Right ventricle myocardium superior (tissue), 1 donor: ENCODE measurements at regions not wholly inside any gene's neighbourhood (a gene's known extent, or its start where the extent isn't known, plus 50 kb on each side); places are given as distances from the start of the nearest gene placed in this dataset.
A peak's percentile ranks its signal among the peaks of the same experiment; 100 is the strongest.

Experiments
- ATAC-seq: fragments of 200-7000 bp; cut with Tn5 transposase; one replicate; pipeline ENCODE4 v1.9.1; 2020; ENCODE audit warnings: mild to moderate bottlenecking; ENCODE audit not compliant: poor library complexity
- DNase-seq: peaks from one replicate; pipeline ENCODE4 v3.0.0-alpha.2; 2020
- intact Hi-C: fragments of 100-400 bp; cut with DNase I; formaldehyde crosslinking; loops from one replicate; pipeline ENCODE4 v1.11.2; 2022
- donor health status: DM: no; HTN: yes; CAD: no; lungs with severe emphysema.

DNA sequence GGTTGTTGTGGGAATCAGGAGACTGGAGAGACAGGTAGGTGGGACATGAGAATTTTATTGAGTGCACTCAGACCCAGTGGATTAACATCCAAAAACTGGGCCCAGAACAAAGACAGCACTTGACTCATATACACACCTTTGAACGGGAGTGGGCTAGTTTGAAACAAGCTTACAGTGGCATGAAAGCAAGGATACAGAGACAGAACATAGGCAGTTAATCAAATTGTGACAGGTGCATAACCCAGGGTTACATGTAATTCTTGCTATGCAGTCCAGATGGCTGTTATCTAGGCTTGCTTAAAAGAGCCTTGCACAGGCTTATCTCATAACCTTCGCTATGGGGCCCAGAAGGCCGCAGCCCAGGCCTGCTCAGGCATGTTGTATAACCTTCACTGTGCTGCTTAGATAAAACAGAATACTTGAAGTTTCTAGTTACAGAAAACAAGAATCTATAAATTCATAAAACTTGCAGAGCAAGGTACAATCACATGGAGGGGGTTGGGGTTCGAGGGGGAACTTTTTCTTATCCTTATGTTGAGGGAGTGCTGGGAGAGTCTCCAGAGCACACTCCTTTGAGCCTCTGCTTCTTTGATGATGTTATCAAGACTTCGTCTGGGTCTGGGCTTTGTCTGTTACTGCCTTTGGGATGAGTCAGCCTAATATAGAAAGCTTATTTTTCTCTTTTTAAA, 81.7 kb downstream of the TNFAIP2 start:
- ATAC-seq (no peak), DNase-seq (no peak)
- intact Hi-C loops: no loop called here

DNA sequence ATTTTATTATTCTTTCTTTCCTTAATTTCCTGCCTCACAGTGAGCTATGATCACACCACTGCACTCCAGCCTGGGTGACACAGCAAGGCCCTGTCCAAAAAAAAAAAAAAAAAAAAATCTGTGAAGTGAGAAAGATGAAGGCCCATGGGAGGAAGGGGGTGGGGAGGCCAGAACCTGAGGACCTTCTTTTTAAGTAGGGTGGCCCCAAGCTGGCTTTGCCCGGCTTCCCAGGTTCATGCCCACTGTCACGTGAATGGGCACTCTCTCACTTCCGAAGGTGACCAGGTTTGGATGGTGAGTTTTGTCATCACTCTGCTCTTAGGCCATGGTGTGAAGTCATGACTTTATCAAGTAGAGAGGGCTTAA, 82.3 kb downstream of the TNFAIP2 start:
- no peak for ATAC-seq
- DNase-seq: no peak
- intact Hi-C loops: no loop called here

DNA sequence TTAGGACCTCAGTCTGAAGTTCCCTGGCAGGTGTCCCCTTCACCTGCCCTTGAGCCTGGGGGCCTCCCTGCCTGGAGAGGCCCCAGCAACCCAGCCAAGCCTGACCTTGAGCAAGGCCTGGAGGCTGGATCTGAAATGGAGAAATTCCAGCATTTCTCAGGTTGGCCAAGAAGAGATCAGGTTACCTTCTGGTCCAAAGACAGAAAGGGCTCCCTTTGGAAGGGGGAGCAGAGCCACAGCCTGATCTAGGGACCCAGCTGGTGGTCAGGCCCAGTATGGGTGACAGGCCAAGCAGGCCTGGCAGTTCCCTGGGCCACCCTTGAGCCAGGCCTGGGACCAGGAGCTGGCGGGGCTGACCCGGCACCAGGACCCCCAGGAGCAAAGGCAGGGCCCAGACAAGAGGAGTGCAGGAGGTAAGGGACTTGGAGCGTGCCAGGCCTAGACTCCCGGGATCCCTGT, 82.8 kb downstream of the TNFAIP2 start:
- ATAC-seq (peak; percentile 9), DNase-seq (no peak)
- intact Hi-C loops: no loop called here

DNA sequence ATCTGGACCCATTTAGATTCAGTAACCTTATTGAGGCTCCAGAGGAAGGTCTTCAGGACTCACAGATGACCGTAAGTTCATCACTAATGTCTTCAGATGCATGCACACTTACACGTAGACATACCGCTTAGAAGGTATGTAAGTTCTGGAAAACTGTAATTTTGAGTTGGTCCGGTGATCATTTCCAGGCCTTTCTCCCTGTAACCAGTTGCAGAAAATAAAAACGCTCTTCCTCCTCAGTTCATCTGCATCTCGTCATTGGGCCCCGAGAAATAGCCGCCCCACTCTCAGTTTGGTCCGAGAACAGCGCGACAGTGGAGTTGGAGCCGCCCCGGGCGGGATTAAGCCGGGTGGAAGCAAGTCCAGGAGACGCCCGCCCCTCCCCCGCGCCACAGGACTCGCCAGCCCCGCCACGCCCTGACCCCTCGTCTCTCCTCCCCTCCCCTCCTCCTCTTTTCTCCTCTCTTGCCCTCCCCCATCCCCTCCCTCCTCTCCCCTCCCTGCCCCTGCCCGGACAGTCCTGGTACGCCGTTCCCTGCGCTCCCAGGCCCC, 83.7 kb downstream of the TNFAIP2 start:
- ATAC-seq (peak; percentile 89), DNase-seq (peak; percentile 92)
- intact Hi-C loops: no loop called here

DNA sequence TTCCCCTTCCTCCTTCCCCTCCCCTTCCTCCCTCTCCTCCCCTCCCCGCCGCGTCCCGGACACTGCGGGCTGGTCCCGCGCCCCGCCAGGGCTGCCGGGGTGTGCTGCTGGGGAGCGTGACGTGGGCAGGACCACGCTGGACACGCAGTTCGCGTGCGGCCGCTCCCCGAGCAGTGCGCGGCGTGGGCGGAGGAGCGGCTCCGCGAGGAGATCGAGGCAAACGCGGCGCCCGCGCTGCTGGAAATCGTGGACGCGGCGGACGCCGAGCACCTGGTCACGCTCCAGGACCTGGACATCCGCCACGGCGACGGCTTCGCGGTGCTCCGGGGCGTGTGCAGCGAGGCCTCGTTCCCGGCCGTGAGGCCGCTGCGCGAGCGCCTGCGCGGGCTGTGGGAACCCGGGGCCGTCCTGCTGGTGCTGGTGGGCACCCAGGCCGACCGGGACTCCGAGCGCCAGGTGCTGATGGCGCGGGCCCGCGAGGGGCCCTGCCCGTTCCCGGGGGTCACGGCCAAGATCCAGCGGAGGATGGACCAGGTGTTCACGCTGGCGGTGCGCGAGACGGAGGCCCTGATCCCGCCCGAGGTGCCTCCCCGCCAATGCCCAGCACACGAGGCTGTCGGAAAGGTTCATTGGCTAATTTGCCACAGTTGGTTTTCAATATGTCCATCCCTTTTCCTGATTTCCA, 84.3 kb downstream of the TNFAIP2 start:
- DNase-seq (peak; percentile 67), ATAC-seq (peak; percentile 75)

DNA sequence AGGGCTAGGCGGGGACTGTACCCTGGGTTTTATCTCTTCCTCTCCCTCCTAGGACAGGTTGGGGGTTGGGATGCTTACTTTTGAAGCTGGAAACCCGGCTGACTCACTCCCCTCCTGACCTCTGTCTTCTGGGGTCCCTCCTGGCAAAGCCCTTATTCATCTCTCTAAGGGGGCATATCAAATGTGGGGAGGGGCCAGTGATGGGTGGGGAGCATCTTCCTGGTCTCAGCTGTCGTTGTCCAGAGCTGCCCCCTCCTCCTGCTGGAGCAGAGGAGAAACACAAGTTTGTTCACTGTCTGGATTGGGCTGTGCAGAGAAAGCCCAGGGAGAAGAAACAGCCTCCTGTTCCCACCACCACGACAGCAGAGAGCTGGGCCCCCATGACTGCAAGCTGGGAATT, 85.8 kb downstream of the TNFAIP2 start:
- intact Hi-C loops: no loop called here
- ATAC-seq (no peak), DNase-seq (no peak)

More for the DNA sequence above, 84.3 kb downstream of the TNFAIP2 start:
- intact Hi-C loops: no loop called here

DNA sequence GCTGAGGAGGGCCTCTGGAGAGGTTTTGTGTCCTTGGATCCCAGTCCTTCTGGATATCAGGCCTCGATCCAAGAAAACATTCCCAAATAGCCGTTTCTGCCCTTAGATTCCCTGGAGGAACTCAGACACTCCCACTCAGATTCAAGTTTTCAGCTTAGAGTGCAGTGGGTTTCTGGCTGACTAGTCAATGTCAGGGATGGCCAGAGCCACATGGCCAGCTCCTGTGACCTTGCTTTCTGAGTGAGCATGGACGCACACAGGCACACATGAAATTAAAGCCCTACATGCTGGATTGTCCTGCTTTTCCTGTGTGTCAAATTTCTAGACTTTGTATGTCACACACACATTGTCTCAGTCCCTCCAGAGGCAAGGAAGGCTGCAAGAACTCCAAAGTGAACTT, 86.2 kb downstream of the TNFAIP2 start:
- intact Hi-C loops: no loop called here

DNA sequence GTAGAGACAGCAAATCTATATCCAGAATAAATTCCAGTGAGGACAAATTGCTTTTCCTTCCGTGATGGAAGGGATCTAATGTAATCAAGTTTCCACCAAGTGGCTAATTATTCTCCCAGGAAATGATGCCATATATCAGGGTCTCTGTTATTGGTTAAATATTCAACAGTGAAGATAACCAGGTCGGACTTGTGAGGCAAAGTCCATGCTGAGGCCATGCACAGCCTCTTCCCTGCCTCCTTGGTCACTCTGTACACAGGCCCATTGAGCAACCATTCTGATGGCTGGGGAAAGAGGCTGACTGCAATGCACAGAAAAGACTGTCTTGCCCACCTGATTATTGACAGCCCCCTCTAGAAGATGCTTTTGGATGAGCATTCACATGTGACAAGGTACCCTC, 90.1 kb downstream of the TNFAIP2 start:
- no peak for ATAC-seq
- intact Hi-C loops: no loop called here

More for the DNA sequence above, 86.2 kb downstream of the TNFAIP2 start:
- ATAC-seq: no peak
- no peak for DNase-seq

DNA sequence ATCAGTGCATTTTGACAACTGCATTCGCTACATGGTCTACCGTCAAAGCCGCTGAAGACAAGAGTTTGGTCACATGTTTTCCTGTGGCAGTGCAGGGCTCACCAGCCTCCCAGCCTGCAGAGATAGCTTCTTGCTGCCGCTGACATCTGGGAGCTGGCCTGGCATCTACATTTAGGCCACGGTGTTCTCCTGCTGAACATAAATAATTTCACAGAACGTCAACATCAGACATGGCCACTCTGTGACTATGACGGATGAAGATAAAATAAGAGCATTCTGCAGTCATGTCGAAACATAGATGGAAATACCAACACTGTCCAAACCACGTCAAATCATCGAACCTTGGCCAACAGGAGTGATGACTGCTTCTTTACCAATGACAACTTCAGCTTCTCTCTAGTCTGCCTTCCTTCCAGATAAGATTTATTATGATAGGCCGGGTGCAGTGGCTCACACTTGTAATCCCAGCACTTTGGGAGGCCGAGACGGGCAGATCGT, 91.2 kb downstream of the TNFAIP2 start:
- DNase-seq: no peak
- intact Hi-C loops: no loop called here
- no peak for ATAC-seq

More for the DNA sequence above, 90.1 kb downstream of the TNFAIP2 start:
- no peak for DNase-seq

DNA sequence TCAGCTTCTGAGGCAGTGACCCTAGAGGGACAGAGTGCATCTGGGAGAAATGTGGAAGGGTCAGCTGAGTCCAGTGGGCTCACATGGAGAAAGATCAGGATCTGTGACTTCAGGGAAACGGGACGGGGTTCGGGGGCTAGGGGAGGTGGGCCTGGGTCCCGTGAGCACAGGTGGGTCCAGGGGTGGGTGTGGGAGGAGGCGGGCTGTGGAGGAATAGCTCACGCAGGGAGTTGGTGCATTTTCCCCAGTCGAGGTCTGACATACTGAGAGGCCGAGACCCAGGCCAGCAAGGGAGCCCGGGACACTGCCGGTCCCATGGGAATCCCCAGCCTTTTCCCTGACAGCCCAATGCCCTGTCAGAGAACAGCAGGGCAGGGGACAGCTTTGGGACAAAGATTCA, 93.1 kb downstream of the TNFAIP2 start:
- DNase-seq: no peak
- no peak for ATAC-seq
- intact Hi-C loops: no loop called here

DNA sequence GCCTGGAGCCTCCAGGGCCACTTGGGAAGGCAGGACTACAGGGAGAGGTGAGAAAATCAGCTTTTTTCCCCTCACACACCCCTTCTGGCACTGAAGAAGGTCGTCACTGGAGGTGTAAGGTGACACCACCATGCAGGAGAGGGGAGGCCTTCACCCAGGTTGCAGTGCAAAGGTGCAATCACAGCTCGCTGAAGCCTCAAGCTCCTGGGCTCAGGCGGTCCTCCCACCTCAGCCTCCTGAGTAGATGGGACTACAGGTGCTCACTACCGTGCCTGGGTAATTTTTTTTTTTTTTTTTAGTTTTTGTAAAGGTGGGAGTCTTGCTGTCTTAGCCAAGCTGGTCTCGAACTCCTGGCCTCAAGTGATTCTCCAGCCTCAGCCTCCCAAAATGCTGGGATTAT, 93.6 kb downstream of the TNFAIP2 start:
- ATAC-seq: no peak

DNA sequence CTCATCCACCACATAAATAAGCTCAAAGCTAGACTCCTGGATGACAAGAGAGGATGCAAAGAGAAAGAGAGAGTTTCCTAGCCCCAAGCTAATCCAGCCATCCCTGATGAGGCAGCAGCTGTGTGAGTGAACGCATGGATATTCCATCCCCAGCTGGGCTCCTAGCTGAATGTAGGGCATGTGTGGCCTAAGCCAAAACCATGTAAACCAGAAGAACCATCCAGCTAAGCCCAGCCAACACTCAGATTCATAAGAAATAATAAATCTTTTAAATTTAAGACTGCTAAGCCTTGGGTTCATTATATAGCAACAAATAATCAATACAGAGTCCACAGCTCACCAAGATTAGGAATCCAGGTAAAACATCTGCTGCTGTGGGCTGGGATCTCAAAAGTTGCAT, 94.3 kb downstream of the TNFAIP2 start:
- DNase-seq (no peak), ATAC-seq (no peak)
- intact Hi-C loops: no loop called here

More for the DNA sequence above, 93.6 kb downstream of the TNFAIP2 start:
- no peak for DNase-seq
- intact Hi-C loops: no loop called here

DNA sequence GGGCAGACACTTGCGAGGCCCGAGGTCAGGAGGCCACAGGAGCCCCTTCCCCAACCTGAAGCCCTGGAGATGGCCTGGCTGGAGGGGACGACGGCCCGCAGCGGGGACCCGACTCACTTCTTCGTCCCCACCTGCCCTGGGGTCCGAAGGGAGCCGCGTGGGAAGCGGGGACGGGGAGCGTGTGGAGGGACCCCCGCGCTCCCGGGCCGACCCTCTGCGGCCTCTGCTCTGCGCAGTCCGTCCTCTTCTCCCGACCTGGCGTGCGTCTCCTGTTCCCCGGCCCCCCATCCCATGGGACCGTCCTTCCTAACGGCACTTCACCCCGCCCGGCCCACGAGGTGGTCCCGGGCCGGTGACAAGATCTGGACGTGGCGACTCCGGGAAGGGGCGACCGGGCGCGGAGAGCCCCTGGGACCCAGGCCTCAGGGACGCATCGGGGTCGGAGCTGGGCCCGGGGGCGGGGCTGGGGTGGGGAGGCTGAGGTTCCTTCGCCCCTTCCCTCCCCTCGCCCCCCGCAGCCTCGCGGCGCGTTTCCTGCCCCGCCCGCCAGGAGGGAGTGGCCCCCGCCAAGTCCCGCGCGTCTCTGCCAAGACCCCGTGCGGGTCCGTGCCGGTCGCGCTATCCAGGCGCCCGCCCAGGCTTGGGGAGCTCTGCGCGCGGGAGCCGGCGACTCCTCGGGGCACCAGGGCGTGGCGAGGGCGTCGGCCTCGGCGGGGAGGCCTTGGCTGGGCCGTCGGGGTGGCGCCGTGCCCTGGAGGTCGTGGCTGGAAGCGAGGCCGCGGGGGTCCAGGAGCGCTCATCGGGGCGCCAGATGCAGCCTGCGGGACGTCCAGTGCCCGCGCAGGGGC, 97.1 kb downstream of the TNFAIP2 start:
- intact Hi-C loops: no loop called here
- ATAC-seq (peak; percentile 25), DNase-seq (no peak)

DNA sequence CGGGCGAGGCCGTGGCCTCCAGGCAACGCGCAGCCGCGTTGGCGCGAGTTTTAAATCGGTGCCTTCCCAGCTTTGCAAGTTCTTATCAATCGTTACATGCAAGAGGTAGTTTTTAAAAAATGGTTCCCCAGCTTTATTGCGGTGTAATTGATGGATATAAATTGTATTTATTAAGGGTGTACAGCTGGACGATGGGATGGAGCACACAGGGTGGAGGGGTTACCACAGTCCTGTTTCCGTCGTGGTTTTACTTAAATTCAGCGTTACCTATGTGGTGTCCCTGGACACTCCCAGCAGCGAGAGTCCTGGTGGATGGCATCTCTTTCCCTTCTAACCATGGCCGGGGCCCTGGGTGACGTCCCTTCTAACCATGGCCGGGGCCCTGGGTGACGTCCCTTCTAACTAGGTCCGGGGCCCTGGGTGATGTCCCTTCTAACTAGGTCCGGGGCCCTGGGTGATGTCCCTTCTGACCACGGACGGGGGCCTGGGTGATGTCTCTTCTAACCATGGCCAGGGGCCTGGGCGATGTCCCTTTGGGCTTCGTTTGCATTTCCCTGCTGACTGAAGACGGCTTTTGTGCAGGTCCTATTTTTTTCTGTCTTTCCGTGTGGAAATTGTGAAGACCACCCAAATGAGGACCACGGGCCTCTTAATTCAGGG, 97.9 kb downstream of the TNFAIP2 start:
- ATAC-seq (no peak), DNase-seq (no peak)
- intact Hi-C loops: no loop called here

DNA sequence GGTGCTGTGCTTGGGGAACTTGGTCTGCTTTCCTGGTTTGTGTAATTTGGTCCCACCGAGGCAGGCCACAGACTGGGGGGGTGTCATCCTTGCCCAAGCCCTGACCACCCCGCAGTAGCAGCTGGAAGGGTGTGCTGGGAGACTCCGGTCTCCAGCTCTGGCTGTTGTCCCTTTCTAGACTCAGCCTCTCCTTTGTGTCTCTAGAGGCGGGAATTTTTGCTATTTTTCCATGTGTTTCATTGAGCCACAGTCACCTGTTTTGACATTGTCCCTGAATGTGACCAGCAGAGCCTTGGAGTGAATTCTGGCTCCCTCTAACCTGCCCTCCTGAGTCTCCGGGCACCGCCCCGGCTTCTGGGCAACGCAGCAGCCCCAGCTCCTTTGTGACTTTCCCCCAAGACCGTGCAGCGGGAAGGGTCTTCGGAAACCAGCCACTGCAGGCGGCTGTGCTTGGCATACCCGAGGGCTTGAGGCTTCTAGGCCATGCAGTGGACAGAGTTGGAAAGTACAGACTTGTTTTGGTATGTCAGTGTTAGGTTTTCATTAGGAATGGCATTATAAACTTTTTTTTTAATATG, 98.6 kb downstream of the TNFAIP2 start:
- no peak for DNase-seq
- ATAC-seq: no peak
- intact Hi-C loops: no loop called here

DNA sequence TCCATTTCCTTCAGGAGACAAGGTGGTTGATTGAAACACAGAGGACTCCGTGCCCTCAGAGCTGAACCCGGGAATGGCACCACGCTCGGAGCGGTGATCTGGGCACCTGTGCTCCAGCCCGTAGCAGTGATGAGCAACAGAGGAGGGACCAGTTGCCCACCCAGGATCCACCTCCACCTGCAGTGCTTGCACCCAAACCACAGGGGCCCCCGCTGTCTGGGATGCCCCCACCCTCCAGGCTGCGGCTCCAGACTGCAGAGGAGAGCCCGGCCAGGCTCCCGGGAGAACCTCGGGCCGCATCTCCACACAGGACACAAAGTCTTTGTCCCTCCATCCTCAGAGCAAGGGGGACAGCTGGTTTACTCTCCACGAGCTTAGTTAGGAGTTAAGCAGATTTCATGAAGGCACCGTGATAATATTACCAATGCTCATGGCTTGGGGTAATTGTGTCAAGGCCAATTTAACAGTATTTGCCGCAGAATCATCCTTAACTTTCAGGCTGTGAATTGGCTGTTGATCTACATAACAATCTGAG, 100.6 kb downstream of the TNFAIP2 start:
- DNase-seq (no peak), ATAC-seq (no peak)
- intact Hi-C loops: no loop called here

DNA sequence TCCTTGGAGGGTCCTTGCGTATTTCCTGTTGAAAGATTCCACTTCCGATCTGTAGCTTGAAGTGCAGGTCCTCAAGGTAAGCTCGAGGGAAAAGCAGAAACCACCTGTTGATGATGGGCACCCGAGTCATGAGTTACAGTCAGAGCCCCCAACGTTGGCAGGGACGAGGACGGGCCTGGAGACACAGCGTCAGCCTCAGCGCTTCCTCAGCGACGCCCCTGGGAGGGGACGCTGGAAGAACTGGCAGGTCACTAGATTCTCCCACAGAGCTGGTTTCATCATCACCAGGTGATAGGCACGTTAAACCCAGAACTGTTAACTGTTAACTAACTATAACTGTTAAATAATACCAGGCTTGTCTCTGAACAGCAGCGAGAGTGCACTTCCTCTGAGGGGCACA, 101.8 kb downstream of the TNFAIP2 start:
- DNase-seq (no peak), ATAC-seq (no peak)
- intact Hi-C loops: no loop called here

DNA sequence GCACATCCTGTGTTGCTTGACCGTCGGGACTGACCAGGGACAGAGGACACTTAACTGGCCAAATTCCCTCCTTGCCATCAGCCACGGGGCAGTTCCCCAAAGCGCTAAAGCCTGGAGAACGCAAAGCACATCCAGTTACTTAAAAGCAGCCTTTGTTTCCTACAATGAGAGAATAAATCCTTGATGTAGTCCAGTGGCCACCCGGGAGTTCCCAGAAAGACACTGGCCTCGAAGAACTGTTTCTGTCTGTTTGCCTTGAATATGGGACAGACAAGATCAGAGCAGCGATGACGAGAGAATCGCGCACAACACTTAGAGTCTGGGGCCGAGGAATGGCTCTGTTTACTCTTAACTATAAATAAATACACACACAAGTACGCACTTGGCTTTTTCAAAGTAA, 102.2 kb downstream of the TNFAIP2 start:
- no peak for DNase-seq
- no peak for ATAC-seq
- intact Hi-C loops: no loop called here
